HCT116 (cell line): ENCODE measurements at regions not wholly inside any gene's neighbourhood (a gene's known extent, or its start where the extent isn't known, plus 50 kb on each side); places are given as distances from the start of the nearest gene placed in this dataset.

Experiments
- ATAC-seq: fragments of 200-7000 bp; cut with Tn5 transposase; 2 replicates; pipeline ENCODE4 v1.9.1; 2020; ENCODE audit warnings: mild to moderate bottlenecking, moderate library complexity
- BruUV-seq: library from RNA; stranded (reverse); fragments of 400-500 nt; replicated peaks from 2 replicates; lab custom pipeline; 2021; lab: Mats Ljungman, UMichigan
- CTCF ChIA-PET: fragments of 300-600 bp; sonication (Branson Sonifier 250); formaldehyde crosslinking; loops from one replicate; lab custom pipeline; 2021; ENCODE audit warnings: antibody characterized with exemption; lab: Charles Lee
- POLR2A ChIA-PET: fragments of 300-600, 350-600 bp; sonication (Branson Sonifier 250); formaldehyde crosslinking; loops from one replicate; lab custom pipeline; 2021; ENCODE audit warnings: antibody characterized with exemption; lab: Charles Lee
- RAD21 ChIA-PET, 2 experiments: fragments of 300-600 bp; sonication (Branson Sonifier 250); formaldehyde crosslinking; loops; one replicate each; lab custom pipeline; 2023; ENCODE audit warnings: low total read pairs in 2 of 2; ENCODE audit not compliant: uncharacterized antibody in 2 of 2, unreplicated experiment in 2 of 2, low non-redundant PET in 1 of 2; lab: Charles Lee
- DNase-seq: peaks from one replicate; pipeline ENCODE4 v3.0.0-alpha.2; 2010; ENCODE audit warnings: low read depth, low spot score
- H2AFZ ChIP-seq: fragments of 200-600 bp; shearing (Covaris generic), sonication (generic); 2 replicates; pipeline ENCODE4 v1.6.1; 2017; ENCODE audit warnings: low read depth, mixed run types, mixed read lengths, antibody characterized with exemption, low read length; ENCODE audit not compliant: poor library complexity, severe bottlenecking
- H3K27ac ChIP-seq: 2 replicates; pipeline ENCODE4 v1.5.1; 2012; ENCODE audit warnings: low read depth, low read length
- H3K27me3 ChIP-seq: fragments of 200-600 bp; sonication (generic); 2 replicates; pipeline ENCODE4 v1.6.1; 2016; ENCODE audit warnings: mixed run types, low read length, mixed read lengths; ENCODE audit not compliant: insufficient read depth
- H3K36me3 ChIP-seq, 2 experiments: fragments of 200-500 bp in 1 of 2; fragments of 200-600 bp in 1 of 2; sonication (Bioruptor generic) in 1 of 2; sonication (generic) in 1 of 2; 2 replicates each; pipeline versions ENCODE4 v1.5.1 to v1.6.1; 2014 to 2016; ENCODE audit warnings: low read length in 2 of 2, inconsistent platforms in 1 of 2, mixed read lengths in 1 of 2, mixed run types in 1 of 2; ENCODE audit not compliant: insufficient read depth in 2 of 2, control insufficient read depth in 1 of 2
- H3K4me1 ChIP-seq, 2 experiments: fragments of 200-600 bp in 1 of 2; sonication (generic) in 1 of 2; 2 replicates each; pipeline versions ENCODE4 v1.5.1 to v1.6.1; 2012 to 2017; ENCODE audit warnings: low read length in 2 of 2, inconsistent platforms in 1 of 2, mild to moderate bottlenecking in 1 of 2, mixed read lengths in 1 of 2, mixed run types in 1 of 2, moderate library complexity in 1 of 2; ENCODE audit not compliant: insufficient read depth in 2 of 2, control insufficient read depth in 1 of 2
- H3K4me2 ChIP-seq: fragments of 200-600 bp; sonication (generic); 2 replicates; pipeline ENCODE4 v1.6.1; 2017; ENCODE audit warnings: mixed run types, low read length, mixed read lengths
- H3K4me3 ChIP-seq, 2 experiments: fragments of 200-600 bp in 1 of 2; sonication (generic) in 1 of 2; replicated peaks in 1 of 2; 2 replicates each; pipeline ENCODE4 v1.5.1; 2011 to 2016; ENCODE audit warnings: low read length in 2 of 2, control low read depth in 1 of 2, low read depth in 1 of 2, mild to moderate bottlenecking in 1 of 2, mixed read lengths in 1 of 2, mixed run types in 1 of 2
- H3K79me2 ChIP-seq: fragments of 200-600 bp; sonication (generic); 2 replicates; pipeline ENCODE4 v1.6.1; 2017; ENCODE audit warnings: mild to moderate bottlenecking, mixed run types, low read length, moderate library complexity, mixed read lengths; ENCODE audit not compliant: insufficient read depth
- H3K9ac ChIP-seq: fragments of 200-600 bp; sonication (generic); 2 replicates; pipeline ENCODE4 v1.6.1; 2016; ENCODE audit warnings: low read length, mixed read lengths
- H3K9me2 ChIP-seq: fragments of 200-600 bp; sonication (generic), shearing (Covaris generic); 2 replicates; pipeline ENCODE4 v1.6.1; 2017; ENCODE audit warnings: mixed run types, mild to moderate bottlenecking, moderate library complexity; ENCODE audit not compliant: insufficient read depth
- H3K9me3 ChIP-seq, 2 experiments: fragments of 200-500 bp in 1 of 2; fragments of 200-600 bp in 1 of 2; sonication (Bioruptor generic) in 1 of 2; sonication (generic) in 1 of 2; 2 replicates each; pipeline ENCODE4 v1.6.1; 2014 to 2017; ENCODE audit warnings: low read length in 2 of 2, mixed read lengths in 2 of 2, inconsistent platforms in 1 of 2, low read depth in 1 of 2, mild to moderate bottlenecking in 1 of 2, mixed run types in 1 of 2, moderate library complexity in 1 of 2; ENCODE audit not compliant: control insufficient read depth in 1 of 2, insufficient read depth in 1 of 2
- H4K20me1 ChIP-seq: fragments of 200-600 bp; sonication (generic), shearing (Covaris generic); 2 replicates; pipeline ENCODE4 v1.6.1; 2017; ENCODE audit warnings: mixed run types, mild to moderate bottlenecking, moderate library complexity; ENCODE audit not compliant: insufficient read depth
- CEBPB ChIP-seq: IDR thresholded peaks from 2 replicates; pipeline ENCODE4 v1.6.1; 2012; ENCODE audit warnings: low read depth
- CTCF ChIP-seq, 3 experiments: fragments of 200-600 bp in 1 of 3; sonication (generic) in 1 of 3; IDR thresholded peaks in 2 of 3; conservative IDR thresholded peaks in 1 of 3; 2 replicates each; pipeline ENCODE4 v1.5.1; 2012 to 2017; ENCODE audit warnings: low read depth in 2 of 3, low read length in 2 of 3, antibody characterized with exemption in 1 of 3, borderline replicate concordance in 1 of 3, control low read depth in 1 of 3, mild to moderate bottlenecking in 1 of 3, mixed read lengths in 1 of 3, mixed run types in 1 of 3, moderate library complexity in 1 of 3; ENCODE audit not compliant: insufficient read depth in 1 of 3
- EZH2phosphoT487 ChIP-seq: fragments of 200-600 bp; IDR thresholded peaks from 2 replicates; pipeline ENCODE4 v1.6.1; 2018; ENCODE audit warnings: antibody characterized with exemption, borderline replicate concordance
- POLR2AphosphoS5 ChIP-seq: IDR thresholded peaks from 2 replicates; pipeline ENCODE4 v1.6.1; 2011; ENCODE audit warnings: mild to moderate bottlenecking, low read depth, low read length, moderate library complexity
- REST ChIP-seq: IDR thresholded peaks from 2 replicates; pipeline ENCODE4 v1.6.1; 2012; ENCODE audit warnings: low read depth
- YY1 ChIP-seq: IDR thresholded peaks from 2 replicates; pipeline ENCODE4 v1.6.1; 2011; ENCODE audit warnings: low read length, low read depth, moderate library complexity, mild to moderate bottlenecking; ENCODE audit not compliant: insufficient replicate concordance; ENCODE audit errors: extremely low read depth
- ZNF274 ChIP-seq: fragments of 200-500 bp; sonication (Bioruptor generic); IDR thresholded peaks from 2 replicates; pipeline ENCODE4 v1.6.1; 2014; ENCODE audit warnings: mild to moderate bottlenecking, low read depth, low read length, inconsistent platforms
- intact Hi-C: fragments of 100-400 bp; cut with micrococcal nuclease; formaldehyde crosslinking; loops from 2 replicates; pipeline ENCODE4 v1.10.0; 2022
- TF ChIP-seq, protein P1 (sequence below): IDR thresholded peaks from 2 replicates; pipeline ENCODE4 v1.6.1; 2011; ENCODE audit warnings: mild to moderate bottlenecking, low read length, moderate library complexity; ENCODE audit not compliant: insufficient replicate concordance; ENCODE audit errors: extremely low read depth

DNA sequence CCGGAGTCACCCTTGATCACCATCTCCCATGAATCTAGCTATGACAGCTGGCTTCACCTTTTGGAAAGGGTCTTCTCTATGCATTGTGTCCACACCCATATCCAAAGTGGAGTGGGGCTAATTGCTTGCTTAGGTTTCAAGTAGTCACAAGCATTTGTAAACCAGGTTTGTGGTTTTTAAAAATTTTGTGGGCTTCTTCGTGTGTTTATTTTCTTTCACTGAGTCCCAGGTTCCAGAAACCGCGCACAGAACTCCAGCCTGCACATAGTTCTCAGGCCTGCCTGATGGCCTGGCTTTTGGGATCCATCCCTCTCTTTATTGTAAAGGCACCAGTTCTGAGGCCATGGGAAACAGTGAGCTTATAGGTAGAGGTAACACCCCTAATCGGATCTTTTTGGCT lies 70.2 kb upstream of the TLR3 start:
- H2AFZ ChIP-seq: no peak overlapping the region
- H3K79me2 ChIP-seq: no peaks in the 10 kb centered on the region
- no peaks in the 10 kb centered on the region for H3K4me1 ChIP-seq
- intact Hi-C loops: no loop called here
- no peak for TF ChIP-seq CTCF (IDR thresholded peaks at IDR 0.05 in 2 of 3, conservative IDR thresholded peaks at IDR 0.05 in 1 of 3; ENCODE audit: borderline replicate concordance in 1 of 3, insufficient read depth in 1 of 3, low read depth in 2 of 3, low read length in 2 of 3)
- TF ChIP-seq, protein P1, sequence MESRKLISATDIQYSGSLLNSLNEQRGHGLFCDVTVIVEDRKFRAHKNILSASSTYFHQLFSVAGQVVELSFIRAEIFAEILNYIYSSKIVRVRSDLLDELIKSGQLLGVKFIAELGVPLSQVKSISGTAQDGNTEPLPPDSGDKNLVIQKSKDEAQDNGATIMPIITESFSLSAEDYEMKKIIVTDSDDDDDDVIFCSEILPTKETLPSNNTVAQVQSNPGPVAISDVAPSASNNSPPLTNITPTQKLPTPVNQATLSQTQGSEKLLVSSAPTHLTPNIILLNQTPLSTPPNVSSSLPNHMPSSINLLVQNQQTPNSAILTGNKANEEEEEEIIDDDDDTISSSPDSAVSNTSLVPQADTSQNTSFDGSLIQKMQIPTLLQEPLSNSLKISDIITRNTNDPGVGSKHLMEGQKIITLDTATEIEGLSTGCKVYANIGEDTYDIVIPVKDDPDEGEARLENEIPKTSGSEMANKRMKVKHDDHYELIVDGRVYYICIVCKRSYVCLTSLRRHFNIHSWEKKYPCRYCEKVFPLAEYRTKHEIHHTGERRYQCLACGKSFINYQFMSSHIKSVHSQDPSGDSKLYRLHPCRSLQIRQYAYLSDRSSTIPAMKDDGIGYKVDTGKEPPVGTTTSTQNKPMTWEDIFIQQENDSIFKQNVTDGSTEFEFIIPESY: no peak
- no peak for TF ChIP-seq REST
- no peak for TF ChIP-seq POLR2AphosphoS5
- no peak for TF ChIP-seq CEBPB
- TF ChIP-seq YY1: no peak
- no peak for TF ChIP-seq ZNF274
- no peak for TF ChIP-seq EZH2phosphoT487
- H3K36me3 ChIP-seq: no peaks in the 10 kb centered on the region
- ATAC-seq (no peak), DNase-seq (no peak)
- H3K9me2 ChIP-seq: no peaks in the 10 kb centered on the region
- no peaks in the 10 kb centered on the region for H3K27me3 ChIP-seq
- CTCF ChIA-PET: no interaction called here
- no peaks in the 10 kb centered on the region for H3K9me3 ChIP-seq
- no peaks in the 10 kb centered on the region for H4K20me1 ChIP-seq
- no peak overlapping the region for H3K4me2 ChIP-seq
- H3K27ac ChIP-seq: no peak overlapping the region
- BruUV-seq: no TSS peak
- POLR2A ChIA-PET: no interaction called here
- H3K4me3 ChIP-seq: no peak overlapping the region
- no peak overlapping the region for H3K9ac ChIP-seq
- RAD21 ChIA-PET: no interaction called here
